ENCODE measurements at regions not wholly inside any gene's neighbourhood (a gene's known extent, or its start where the extent isn't known, plus 50 kb on each side); places are given as distances from the start of the nearest gene placed in this dataset.
A peak's percentile ranks its signal among the peaks of the same experiment; 100 is the strongest.

GRCh38 chr21:26743524-26743923, 101.7 kb downstream of the ADAMTS1 start:
- Histone ChIP-seq H3K9me3 (ENCODE audit: control insufficient read depth in 3 of 3, low read length in 3 of 3) (no peaks in the 10 kb centered on the region), H3K27ac (ENCODE audit: low read depth, low read length) (no peak overlapping the region), H3K36me3 (ENCODE audit: control insufficient read depth in 3 of 3, insufficient read depth in 3 of 3, low read length in 3 of 3) (no peaks in the 10 kb centered on the region), H3K27me3 (ENCODE audit: control insufficient read depth in 3 of 3, insufficient read depth in 3 of 3, low read length in 3 of 3) (no peaks in the 10 kb centered on the region), H3K9ac (ENCODE audit: low read depth in 1 of 3, low read length in 3 of 3) (no peak overlapping the region), H3K4me3 (ENCODE audit: low read length in 3 of 3) (no peak overlapping the region), H3K4me1 (ENCODE audit: control insufficient read depth in 3 of 3, insufficient read depth in 3 of 3, low read length in 3 of 3) (no peaks in the 10 kb centered on the region)

- Histone ChIP-seq H3K9me3 (ENCODE audit: control insufficient read depth in 3 of 3, low read length in 3 of 3) (no peaks in the 10 kb centered on the region), H3K9ac (ENCODE audit: low read depth in 1 of 3, low read length in 3 of 3) (no peak overlapping the region), H3K36me3 (ENCODE audit: control insufficient read depth in 3 of 3, insufficient read depth in 3 of 3, low read length in 3 of 3) (no peaks in the 10 kb centered on the region), H3K4me1 (ENCODE audit: control insufficient read depth in 3 of 3, insufficient read depth in 3 of 3, low read length in 3 of 3) (no peaks in the 10 kb centered on the region), H3K4me3 (ENCODE audit: low read length in 3 of 3) (no peak overlapping the region), H3K27ac (ENCODE audit: low read depth, low read length) (no peak overlapping the region), H3K27me3 (ENCODE audit: control insufficient read depth in 3 of 3, insufficient read depth in 3 of 3, low read length in 3 of 3) (no peaks in the 10 kb centered on the region)
Observed at GRCh38 chr21:26739189-26739588, 106.0 kb downstream of the ADAMTS1 start.

GRCh38 chr21:26736449-26736848, 108.8 kb downstream of the ADAMTS1 start:
- no peak overlapping the region for H3K9ac ChIP-seq (ENCODE audit: low read depth in 1 of 3, low read length in 3 of 3)
- H3K27me3 ChIP-seq (ENCODE audit: control insufficient read depth in 3 of 3, insufficient read depth in 3 of 3, low read length in 3 of 3), result no peaks in the 10 kb centered on the region
- peaks cover 11 to 20% (median 17%) of the 10 kb centered on the region in 3 donors for H3K4me1 ChIP-seq (ENCODE audit: control insufficient read depth in 3 of 3, insufficient read depth in 3 of 3, low read length in 3 of 3)
- H3K27ac ChIP-seq (ENCODE audit: low read depth, low read length), result no peak overlapping the region
- H3K36me3 ChIP-seq (ENCODE audit: control insufficient read depth in 3 of 3, insufficient read depth in 3 of 3, low read length in 3 of 3), result no peaks in the 10 kb centered on the region
- no peak overlapping the region for H3K4me3 ChIP-seq (ENCODE audit: low read length in 3 of 3)
- no peaks in the 10 kb centered on the region for H3K9me3 ChIP-seq (ENCODE audit: control insufficient read depth in 3 of 3, low read length in 3 of 3)

- Histone ChIP-seq H3K36me3 (ENCODE audit: control insufficient read depth in 3 of 3, insufficient read depth in 3 of 3, low read length in 3 of 3) (no peaks in the 10 kb centered on the region), H3K27me3 (ENCODE audit: control insufficient read depth in 3 of 3, insufficient read depth in 3 of 3, low read length in 3 of 3) (no peaks in the 10 kb centered on the region), H3K4me3 (ENCODE audit: low read length in 3 of 3) (peak overlapping the region in 2 of 3 donors; percentile 2 to 49), H3K9ac (ENCODE audit: low read depth in 1 of 3, low read length in 3 of 3) (peak overlapping the region in 1 of 3 donors; percentile 68), H3K4me1 (ENCODE audit: control insufficient read depth in 3 of 3, insufficient read depth in 3 of 3, low read length in 3 of 3) (peaks cover 11 to 20% (median 17%) of the 10 kb centered on the region in 3 donors), H3K27ac (ENCODE audit: low read depth, low read length) (peak overlapping the region; percentile 2), H3K9me3 (ENCODE audit: control insufficient read depth in 3 of 3, low read length in 3 of 3) (no peaks in the 10 kb centered on the region)
Observed at GRCh38 chr21:26732432-26733221, 112.6 kb downstream of the ADAMTS1 start.

GRCh38 chr21:26719750-26720149, 125.5 kb downstream of the ADAMTS1 start:
- no peak overlapping the region for H3K4me3 ChIP-seq (ENCODE audit: low read length in 3 of 3)
- no peak overlapping the region for H3K9ac ChIP-seq (ENCODE audit: low read depth in 1 of 3, low read length in 3 of 3)
- H3K4me1 ChIP-seq (ENCODE audit: control insufficient read depth in 3 of 3, insufficient read depth in 3 of 3, low read length in 3 of 3), result peaks cover 0 to 11% (median 5%) of the 10 kb centered on the region in 3 donors
- H3K27me3 ChIP-seq (ENCODE audit: control insufficient read depth in 3 of 3, insufficient read depth in 3 of 3, low read length in 3 of 3), result no peaks in the 10 kb centered on the region
- no peaks in the 10 kb centered on the region for H3K36me3 ChIP-seq (ENCODE audit: control insufficient read depth in 3 of 3, insufficient read depth in 3 of 3, low read length in 3 of 3)
- peak overlapping the region; percentile 32 for H3K27ac ChIP-seq (ENCODE audit: low read depth, low read length)
- H3K9me3 ChIP-seq (ENCODE audit: control insufficient read depth in 3 of 3, low read length in 3 of 3), result no peaks in the 10 kb centered on the region

- no peaks in the 10 kb centered on the region for H3K9me3 ChIP-seq (ENCODE audit: control insufficient read depth in 3 of 3, low read length in 3 of 3)
- H3K27ac ChIP-seq (ENCODE audit: low read depth, low read length), result no peak overlapping the region
- H3K36me3 ChIP-seq (ENCODE audit: control insufficient read depth in 3 of 3, insufficient read depth in 3 of 3, low read length in 3 of 3), result no peaks in the 10 kb centered on the region
- H3K27me3 ChIP-seq (ENCODE audit: control insufficient read depth in 3 of 3, insufficient read depth in 3 of 3, low read length in 3 of 3), result no peaks in the 10 kb centered on the region
- peaks cover 0 to 11% (median 5%) of the 10 kb centered on the region in 3 donors for H3K4me1 ChIP-seq (ENCODE audit: control insufficient read depth in 3 of 3, insufficient read depth in 3 of 3, low read length in 3 of 3)
- no peak overlapping the region for H3K9ac ChIP-seq (ENCODE audit: low read depth in 1 of 3, low read length in 3 of 3)
- H3K4me3 ChIP-seq (ENCODE audit: low read length in 3 of 3), result no peak overlapping the region
Observed at GRCh38 chr21:26717146-26717739, 128.0 kb downstream of the ADAMTS1 start.

- Histone ChIP-seq H3K36me3 (ENCODE audit: control insufficient read depth in 3 of 3, insufficient read depth in 3 of 3, low read length in 3 of 3) (no peaks in the 10 kb centered on the region), H3K9ac (ENCODE audit: low read depth in 1 of 3, low read length in 3 of 3) (no peak overlapping the region), H3K27me3 (ENCODE audit: control insufficient read depth in 3 of 3, insufficient read depth in 3 of 3, low read length in 3 of 3) (no peaks in the 10 kb centered on the region), H3K27ac (ENCODE audit: low read depth, low read length) (no peak overlapping the region), H3K4me3 (ENCODE audit: low read length in 3 of 3) (no peak overlapping the region), H3K4me1 (ENCODE audit: control insufficient read depth in 3 of 3, insufficient read depth in 3 of 3, low read length in 3 of 3) (peaks cover 0 to 11% (median 5%) of the 10 kb centered on the region in 3 donors), H3K9me3 (ENCODE audit: control insufficient read depth in 3 of 3, low read length in 3 of 3) (no peaks in the 10 kb centered on the region)
Observed at GRCh38 chr21:26715878-26716506, 129.2 kb downstream of the ADAMTS1 start.

- Histone ChIP-seq H3K4me3 (ENCODE audit: low read length in 3 of 3) (no peak overlapping the region), H3K36me3 (ENCODE audit: control insufficient read depth in 3 of 3, insufficient read depth in 3 of 3, low read length in 3 of 3) (no peaks in the 10 kb centered on the region), H3K4me1 (ENCODE audit: control insufficient read depth in 3 of 3, insufficient read depth in 3 of 3, low read length in 3 of 3) (peaks cover 0 to 7% (median 4%) of the 10 kb centered on the region in 3 donors), H3K27me3 (ENCODE audit: control insufficient read depth in 3 of 3, insufficient read depth in 3 of 3, low read length in 3 of 3) (no peaks in the 10 kb centered on the region), H3K27ac (ENCODE audit: low read depth, low read length) (no peak overlapping the region), H3K9me3 (ENCODE audit: control insufficient read depth in 3 of 3, low read length in 3 of 3) (no peaks in the 10 kb centered on the region), H3K9ac (ENCODE audit: low read depth in 1 of 3, low read length in 3 of 3) (no peak overlapping the region)
Observed at GRCh38 chr21:26715116-26715515, 130.1 kb downstream of the ADAMTS1 start.

GRCh38 chr21:26710155-26710554, 135.1 kb downstream of the ADAMTS1 start:
- no peak overlapping the region for H3K27ac ChIP-seq (ENCODE audit: low read depth, low read length)
- no peaks in the 10 kb centered on the region for H3K4me1 ChIP-seq (ENCODE audit: control insufficient read depth in 3 of 3, insufficient read depth in 3 of 3, low read length in 3 of 3)
- H3K9me3 ChIP-seq (ENCODE audit: control insufficient read depth in 3 of 3, low read length in 3 of 3), result no peaks in the 10 kb centered on the region
- H3K27me3 ChIP-seq (ENCODE audit: control insufficient read depth in 3 of 3, insufficient read depth in 3 of 3, low read length in 3 of 3), result no peaks in the 10 kb centered on the region
- H3K9ac ChIP-seq (ENCODE audit: low read depth in 1 of 3, low read length in 3 of 3), result no peak overlapping the region
- no peaks in the 10 kb centered on the region for H3K36me3 ChIP-seq (ENCODE audit: control insufficient read depth in 3 of 3, insufficient read depth in 3 of 3, low read length in 3 of 3)
- H3K4me3 ChIP-seq (ENCODE audit: low read length in 3 of 3), result no peak overlapping the region

GRCh38 chr21:26709090-26709489, 136.0 kb upstream of the CYYR1 start:
- H3K27ac ChIP-seq (ENCODE audit: low read depth, low read length), result no peak overlapping the region
- H3K9ac ChIP-seq (ENCODE audit: low read depth in 1 of 3, low read length in 3 of 3), result no peak overlapping the region
- no peaks in the 10 kb centered on the region for H3K27me3 ChIP-seq (ENCODE audit: control insufficient read depth in 3 of 3, insufficient read depth in 3 of 3, low read length in 3 of 3)
- no peaks in the 10 kb centered on the region for H3K36me3 ChIP-seq (ENCODE audit: control insufficient read depth in 3 of 3, insufficient read depth in 3 of 3, low read length in 3 of 3)
- no peaks in the 10 kb centered on the region for H3K4me1 ChIP-seq (ENCODE audit: control insufficient read depth in 3 of 3, insufficient read depth in 3 of 3, low read length in 3 of 3)
- H3K9me3 ChIP-seq (ENCODE audit: control insufficient read depth in 3 of 3, low read length in 3 of 3), result no peaks in the 10 kb centered on the region
- no peak overlapping the region for H3K4me3 ChIP-seq (ENCODE audit: low read length in 3 of 3)
